Heart right ventricle (tissue), 16 donors: ENCODE measurements at regions not wholly inside any gene's neighbourhood (a gene's known extent, or its start where the extent isn't known, plus 50 kb on each side); places are given as distances from the start of the nearest gene placed in this dataset.

Experiments
- ATAC-seq, 8 donors: fragments of 200-7000 bp; cut with Tn5 transposase; one replicate each; pipeline ENCODE4 v1.9.1; 2020; ENCODE audit warnings: mild to moderate bottlenecking in 8 of 8, moderate library complexity in 8 of 8, moderate number of reproducible peaks in 1 of 8
- DNase-seq, 2 donors: peaks; one replicate each; pipeline ENCODE4 v3.0.0-alpha.2; 2020
- H3K27ac ChIP-seq, 10 donors: fragments of 200-600 bp; sonication (generic) in 2 of 10; one replicate each; pipeline versions ENCODE4 v1.5.0 to v1.8.0; 2020 to 2022; ENCODE audit warnings: mild to moderate bottlenecking in 3 of 10
- H3K27me3 ChIP-seq, 7 donors: fragments of 200-600 bp; one replicate each; pipeline ENCODE4 v1.8.0; 2021 to 2022; ENCODE audit warnings: mild to moderate bottlenecking in 2 of 7
- H3K36me3 ChIP-seq, 9 donors: fragments of 200-600 bp; sonication (generic) in 1 of 9; one replicate each; pipeline versions ENCODE4 v1.5.0 to v1.8.0; 2020 to 2022; ENCODE audit warnings: mild to moderate bottlenecking in 2 of 9
- H3K4me1 ChIP-seq, 9 donors: fragments of 200-600 bp; sonication (generic) in 1 of 9; one replicate each; pipeline versions ENCODE4 v1.5.0 to v1.8.0; 2020 to 2022; ENCODE audit warnings: mild to moderate bottlenecking in 4 of 9
- H3K4me3 ChIP-seq, 10 donors: fragments of 200-600 bp; sonication (generic) in 2 of 10; one replicate each; pipeline versions ENCODE4 v1.5.0 to v1.8.0; 2020 to 2022; ENCODE audit warnings: mild to moderate bottlenecking in 7 of 10, moderate library complexity in 2 of 10
- H3K9me3 ChIP-seq, 11 donors: fragments of 200-600 bp in 10 of 11; sonication (generic) in 2 of 11; one replicate each; pipeline versions ENCODE4 v1.5.0 to v1.8.0; 2013 to 2022; ENCODE audit warnings: mild to moderate bottlenecking in 2 of 11, control low read depth in 1 of 11, moderate library complexity in 1 of 11
- CTCF ChIP-seq, 9 donors: fragments of 200-600 bp; sonication (generic) in 2 of 9; IDR thresholded peaks; one replicate each; pipeline versions ENCODE4 v1.5.0 to v1.8.0; 2021 to 2022; ENCODE audit warnings: antibody characterized with exemption in 9 of 9, mild to moderate bottlenecking in 5 of 9, moderate library complexity in 1 of 9
- WGBS, 2 donors: extraction: QIAGEN DNeasy Blood & Tissue Kit; methylation state at CpG; one replicate each; pipeline ENCODE4 v1.1.7; 2013; ENCODE audit warnings: inconsistent platforms in 1 of 2; 5-methylcytosine and 5-hydroxymethylcytosine counted together
- intact Hi-C, 10 donors: fragments of 100-400 bp; cut with DNase I; formaldehyde crosslinking; loops; one replicate each; pipeline versions ENCODE4 v1.11.1 to v1.14.2; 2022
- donor health status: Arrhythmogenic right ventricular cardiomyopathy.
- donor health status: ischemic (EF 13 %, LVEDD 7.1; RV severe dilation, severe dysfunction).
- donor health status: healthy with polysubstance abuse.
- donor health status: DM: no; HTN: yes; CAD: no.
- donor health status: DM: no; HTN: no; CAD: no.
- donor health status: ischemic (EF 25% LVEDD 6.9; RV normal size, moderate dysfunction).
- donor health status: ischemic (EF 25% LVEDD 5.7; RV mildly dilated, moderate dysfunction).
- donor health status: healthy.
- donor health status: DM: yes; HTN: yes; CAD: no.
- donor health status: Ischemic cardiomyopathy.
- donor health status: ischemic (EF 35%, LVEDD 5.7; RV mildly dilated, moderate dysfunction).
- donor health status: nonischemic (EF 11% LVEDD 7.7; RV severe dilation, severe dysfunction).
- donor health status: DM: yes; HTN: yes; CAD: no.
- donor health status: PGD.
- donor health status: ischemic (EF 29% LVEDD 5.4; RV normal size, mild dysfunction).
- donor health status: nonischemic (EF 23%, LVEDD 6.1; RV moderate dilation, normal function).

GRCh38 chr3:144369129-144369879, 397.7 kb downstream of the DIPK2A start:
- H3K9me3 ChIP-seq = peaks cover 0 to 35% (median 0%) of the 10 kb centered on the region in 11 donors
- 51 to 63% methylated on average over 2 of the region's 2 CpGs for WGBS, 2 donors
- no peaks in the 10 kb centered on the region for H3K27me3 ChIP-seq
- H3K36me3 ChIP-seq = no peaks in the 10 kb centered on the region
- no peaks in the 10 kb centered on the region for H3K4me1 ChIP-seq
- no peak overlapping the region for H3K27ac ChIP-seq
- no peak overlapping the region for H3K4me3 ChIP-seq
- TF ChIP-seq CTCF (IDR thresholded peaks at IDR 0.05) = no peak
- intact Hi-C loops = no loop called here
- DNase-seq (no peak), ATAC-seq (no peak)

- Histone ChIP-seq H3K27me3 (no peaks in the 10 kb centered on the region), H3K36me3 (no peaks in the 10 kb centered on the region), H3K4me1 (no peaks in the 10 kb centered on the region), H3K9me3 (peaks cover 0 to 35% (median 2%) of the 10 kb centered on the region in 11 donors), H3K4me3 (no peak overlapping the region), H3K27ac (no peak overlapping the region)
- WGBS, 2 donors = 95% methylated on average over 1 of the region's 1 CpG
- no peak for TF ChIP-seq CTCF (IDR thresholded peaks at IDR 0.05)
- ATAC-seq (no peak), DNase-seq (no peak)
- intact Hi-C loops = no loop called here
These were observed 403.5 kb downstream of the DIPK2A start for GRCh38 chr3:144375088-144375487.

GRCh38 chr3:144380849-144381248, 409.2 kb downstream of the DIPK2A start:
- ATAC-seq = no peak
- 83 to 85% methylated on average over 4 of the region's 4 CpGs for WGBS, 2 donors

GRCh38 chr3:144381607-144382006, 410.0 kb downstream of the DIPK2A start:
- no peak overlapping the region for H3K27ac ChIP-seq
- H3K4me3 ChIP-seq = no peak overlapping the region
- 89 to 92% methylated on average over 3 of the region's 3 CpGs for WGBS, 2 donors
- no peaks in the 10 kb centered on the region for H3K36me3 ChIP-seq
- no peaks in the 10 kb centered on the region for H3K4me1 ChIP-seq
- H3K27me3 ChIP-seq = no peaks in the 10 kb centered on the region
- intact Hi-C loops = no loop called here
- TF ChIP-seq CTCF (IDR thresholded peaks at IDR 0.05) = no peak
- DNase-seq = no peak
- no peak for ATAC-seq
- H3K9me3 ChIP-seq = peaks cover 0 to 15% (median 0%) of the 10 kb centered on the region in 11 donors

More at GRCh38 chr3:144380849-144381248, 409.2 kb downstream of the DIPK2A start:
- Histone ChIP-seq H3K4me1 (no peaks in the 10 kb centered on the region), H3K27me3 (no peaks in the 10 kb centered on the region), H3K27ac (no peak overlapping the region), H3K4me3 (no peak overlapping the region), H3K9me3 (peaks cover 0 to 15% (median 0%) of the 10 kb centered on the region in 11 donors), H3K36me3 (no peaks in the 10 kb centered on the region)
- intact Hi-C loops = no loop called here
- no peak for TF ChIP-seq CTCF (IDR thresholded peaks at IDR 0.05)
- no peak for DNase-seq
